ENCODE measurements at regions not wholly inside any gene's neighbourhood (a gene's known extent, or its start where the extent isn't known, plus 50 kb on each side); places are given as distances from the start of the nearest gene placed in this dataset.

- DNase-seq (ENCODE audit: low read depth) = no peak
Observed at GRCh38 chr2:198339116-198339515, 534.7 kb downstream of the PLCL1 start.

- no peak for DNase-seq (ENCODE audit: low read depth)
Observed at GRCh38 chr2:198337368-198337767, 533.0 kb downstream of the PLCL1 start.

- DNase-seq (ENCODE audit: low read depth) = no peak
Observed at GRCh38 chr2:198328454-198328853, 524.1 kb downstream of the PLCL1 start.

GRCh38 chr2:198327526-198327925 is 523.1 kb downstream of the PLCL1 start:
- DNase-seq (ENCODE audit: low read depth) = no peak

GRCh38 chr2:198326431-198326830 is 522.0 kb downstream of the PLCL1 start:
- no peak for DNase-seq (ENCODE audit: low read depth)

GRCh38 chr2:198325359-198325758 is 521.0 kb downstream of the PLCL1 start:
- DNase-seq (ENCODE audit: low read depth) = no peak

GRCh38 chr2:198324071-198324470 is 519.7 kb downstream of the PLCL1 start:
- no peak for DNase-seq (ENCODE audit: low read depth)

- no peak for DNase-seq (ENCODE audit: low read depth)
Observed at GRCh38 chr2:198322275-198322674, 517.9 kb downstream of the PLCL1 start.

- DNase-seq (ENCODE audit: low read depth) = no peak
Observed at GRCh38 chr2:198321522-198322088, 517.2 kb downstream of the PLCL1 start.

- DNase-seq (ENCODE audit: low read depth) = no peak
Observed at GRCh38 chr2:198316852-198317396, 512.5 kb downstream of the PLCL1 start.

- peak; percentile 42 for DNase-seq (ENCODE audit: low read depth)
Observed at GRCh38 chr2:198315791-198316630, 511.6 kb downstream of the PLCL1 start.

- peak; percentile 53 for DNase-seq (ENCODE audit: low read depth)
Observed at GRCh38 chr2:198314559-198315153, 510.3 kb downstream of the PLCL1 start.

GRCh38 chr2:198312596-198313483 is 508.4 kb downstream of the PLCL1 start:
- DNase-seq (ENCODE audit: low read depth) = no peak

GRCh38 chr2:198311020-198311419 is 506.6 kb downstream of the PLCL1 start:
- DNase-seq (ENCODE audit: low read depth) = no peak

GRCh38 chr2:198309673-198310280 is 505.4 kb downstream of the PLCL1 start:
- peak; percentile 29 for DNase-seq (ENCODE audit: low read depth)

GRCh38 chr2:198309081-198309480 is 504.7 kb downstream of the PLCL1 start:
- DNase-seq (ENCODE audit: low read depth) = no peak

GRCh38 chr2:198308368-198308767 is 504.0 kb downstream of the PLCL1 start:
- DNase-seq (ENCODE audit: low read depth) = no peak

GRCh38 chr2:198307093-198307492 is 502.7 kb downstream of the PLCL1 start:
- no peak for DNase-seq (ENCODE audit: low read depth)

GRCh38 chr2:198304859-198305258 is 500.5 kb downstream of the PLCL1 start:
- DNase-seq (ENCODE audit: low read depth) = no peak

- DNase-seq (ENCODE audit: low read depth) = no peak
Observed at GRCh38 chr2:198297350-198297749, 493.0 kb downstream of the PLCL1 start.

- DNase-seq (ENCODE audit: low read depth) = peak; percentile 14
Observed at GRCh38 chr2:198296665-198297308, 492.4 kb downstream of the PLCL1 start.

Data from fibroblast of gingiva (primary cell).